ENCODE measurements at regions not wholly inside any gene's neighbourhood (a gene's known extent, or its start where the extent isn't known, plus 50 kb on each side); places are given as distances from the start of the nearest gene placed in this dataset.

GRCh38 chr10:22875581-22875980 is 52.3 kb upstream of the ARMC3 start:
- no peak overlapping the region for H2AFZ ChIP-seq (ENCODE audit: low read length)
- no peaks in the 10 kb centered on the region for H3K79me2 ChIP-seq (ENCODE audit: low read length)
- H3K4me2 ChIP-seq (ENCODE audit: low read depth, low read length, poor library complexity, severe bottlenecking) = no peak overlapping the region
- no peak overlapping the region for H3K4me3 ChIP-seq (ENCODE audit: low read length)
- H3K9me2 ChIP-seq (replicated peaks; ENCODE audit: insufficient read depth, low read length) = no peaks in the 10 kb centered on the region
- no peak overlapping the region for H3K9ac ChIP-seq (ENCODE audit: low read length)
- no peak overlapping the region for H3K27ac ChIP-seq (ENCODE audit: low read length)
- no peak for DNase-seq
- no peaks in the 10 kb centered on the region for H3K9me3 ChIP-seq (ENCODE audit: low read length)
- H3K4me1 ChIP-seq (ENCODE audit: low read length) = no peaks in the 10 kb centered on the region
- no peaks in the 10 kb centered on the region for H3K27me3 ChIP-seq (ENCODE audit: low read length)
- no peaks in the 10 kb centered on the region for H3K36me3 ChIP-seq (ENCODE audit: insufficient read depth, low read length)
- no peaks in the 10 kb centered on the region for H4K20me1 ChIP-seq (ENCODE audit: insufficient read depth, low read depth, low read length)

- Histone ChIP-seq H3K9me3 (ENCODE audit: low read length) (no peaks in the 10 kb centered on the region), H3K79me2 (ENCODE audit: low read length) (no peaks in the 10 kb centered on the region), H3K4me1 (ENCODE audit: low read length) (no peaks in the 10 kb centered on the region), H4K20me1 (ENCODE audit: insufficient read depth, low read depth, low read length) (no peaks in the 10 kb centered on the region), H3K27ac (ENCODE audit: low read length) (no peak overlapping the region), H2AFZ (ENCODE audit: low read length) (no peak overlapping the region), H3K36me3 (ENCODE audit: insufficient read depth, low read length) (no peaks in the 10 kb centered on the region), H3K9me2 (replicated peaks; ENCODE audit: insufficient read depth, low read length) (no peaks in the 10 kb centered on the region), H3K4me2 (ENCODE audit: low read depth, low read length, poor library complexity, severe bottlenecking) (no peak overlapping the region), H3K9ac (ENCODE audit: low read length) (no peak overlapping the region), H3K27me3 (ENCODE audit: low read length) (no peaks in the 10 kb centered on the region), H3K4me3 (ENCODE audit: low read length) (no peak overlapping the region)
- DNase-seq = no peak
Measured at GRCh38 chr10:22874189-22874854, 53.5 kb upstream of the ARMC3 start.

GRCh38 chr10:22856444-22857074 is 71.3 kb upstream of the ARMC3 start:
- Histone ChIP-seq H3K9me2 (replicated peaks; ENCODE audit: insufficient read depth, low read length) (no peaks in the 10 kb centered on the region), H4K20me1 (ENCODE audit: insufficient read depth, low read depth, low read length) (no peaks in the 10 kb centered on the region), H2AFZ (ENCODE audit: low read length) (no peak overlapping the region), H3K36me3 (ENCODE audit: insufficient read depth, low read length) (no peaks in the 10 kb centered on the region), H3K9me3 (ENCODE audit: low read length) (no peaks in the 10 kb centered on the region), H3K79me2 (ENCODE audit: low read length) (no peaks in the 10 kb centered on the region), H3K27me3 (ENCODE audit: low read length) (no peaks in the 10 kb centered on the region), H3K4me1 (ENCODE audit: low read length) (no peaks in the 10 kb centered on the region), H3K9ac (ENCODE audit: low read length) (no peak overlapping the region), H3K4me3 (ENCODE audit: low read length) (no peak overlapping the region), H3K27ac (ENCODE audit: low read length) (no peak overlapping the region), H3K4me2 (ENCODE audit: low read depth, low read length, poor library complexity, severe bottlenecking) (no peak overlapping the region)
- no peak for DNase-seq

GRCh38 chr10:22854935-22855421 is 72.9 kb upstream of the ARMC3 start:
- Histone ChIP-seq H3K9me3 (ENCODE audit: low read length) (no peaks in the 10 kb centered on the region), H3K36me3 (ENCODE audit: insufficient read depth, low read length) (no peaks in the 10 kb centered on the region), H3K4me1 (ENCODE audit: low read length) (no peaks in the 10 kb centered on the region), H4K20me1 (ENCODE audit: insufficient read depth, low read depth, low read length) (no peaks in the 10 kb centered on the region), H3K9me2 (replicated peaks; ENCODE audit: insufficient read depth, low read length) (no peaks in the 10 kb centered on the region), H3K4me2 (ENCODE audit: low read depth, low read length, poor library complexity, severe bottlenecking) (no peak overlapping the region), H3K27me3 (ENCODE audit: low read length) (no peaks in the 10 kb centered on the region), H3K27ac (ENCODE audit: low read length) (no peak overlapping the region), H3K79me2 (ENCODE audit: low read length) (no peaks in the 10 kb centered on the region), H3K4me3 (ENCODE audit: low read length) (no peak overlapping the region), H2AFZ (ENCODE audit: low read length) (no peak overlapping the region), H3K9ac (ENCODE audit: low read length) (no peak overlapping the region)
- DNase-seq = no peak

- no peak overlapping the region for H3K4me3 ChIP-seq (ENCODE audit: low read length)
- no peaks in the 10 kb centered on the region for H3K36me3 ChIP-seq (ENCODE audit: insufficient read depth, low read length)
- no peak overlapping the region for H3K4me2 ChIP-seq (ENCODE audit: low read depth, low read length, poor library complexity, severe bottlenecking)
- DNase-seq = no peak
- H3K9me2 ChIP-seq (replicated peaks; ENCODE audit: insufficient read depth, low read length) = no peaks in the 10 kb centered on the region
- no peak overlapping the region for H3K9ac ChIP-seq (ENCODE audit: low read length)
- H3K27ac ChIP-seq (ENCODE audit: low read length) = no peak overlapping the region
- H3K79me2 ChIP-seq (ENCODE audit: low read length) = no peaks in the 10 kb centered on the region
- no peaks in the 10 kb centered on the region for H3K27me3 ChIP-seq (ENCODE audit: low read length)
- H4K20me1 ChIP-seq (ENCODE audit: insufficient read depth, low read depth, low read length) = no peaks in the 10 kb centered on the region
- no peak overlapping the region for H2AFZ ChIP-seq (ENCODE audit: low read length)
- H3K9me3 ChIP-seq (ENCODE audit: low read length) = no peaks in the 10 kb centered on the region
- 0 out of 2 replicates have a peak, but pooled peaks cover 2% of the 10 kb centered on the region for H3K4me1 ChIP-seq (ENCODE audit: low read length)
Measured at GRCh38 chr10:22853906-22854447, 73.9 kb upstream of the ARMC3 start.

GRCh38 chr10:22852712-22853353 is 75.0 kb upstream of the ARMC3 start:
- Histone ChIP-seq H3K27ac (ENCODE audit: low read length) (no peak overlapping the region), H2AFZ (ENCODE audit: low read length) (no peak overlapping the region), H3K4me1 (ENCODE audit: low read length) (0 out of 2 replicates have a peak, but pooled peaks cover 2% of the 10 kb centered on the region), H3K27me3 (ENCODE audit: low read length) (no peaks in the 10 kb centered on the region), H3K9ac (ENCODE audit: low read length) (no peak overlapping the region), H4K20me1 (ENCODE audit: insufficient read depth, low read depth, low read length) (no peaks in the 10 kb centered on the region), H3K9me3 (ENCODE audit: low read length) (no peaks in the 10 kb centered on the region), H3K36me3 (ENCODE audit: insufficient read depth, low read length) (no peaks in the 10 kb centered on the region), H3K9me2 (replicated peaks; ENCODE audit: insufficient read depth, low read length) (no peaks in the 10 kb centered on the region), H3K79me2 (ENCODE audit: low read length) (no peaks in the 10 kb centered on the region), H3K4me3 (ENCODE audit: low read length) (no peak overlapping the region), H3K4me2 (ENCODE audit: low read depth, low read length, poor library complexity, severe bottlenecking) (no peak overlapping the region)
- DNase-seq = no peak

GRCh38 chr10:22851865-22852239 is 76.0 kb upstream of the ARMC3 start:
- H3K4me2 ChIP-seq (ENCODE audit: low read depth, low read length, poor library complexity, severe bottlenecking) = no peak overlapping the region
- H3K9me3 ChIP-seq (ENCODE audit: low read length) = no peaks in the 10 kb centered on the region
- H3K9ac ChIP-seq (ENCODE audit: low read length) = no peak overlapping the region
- no peak for DNase-seq
- no peaks in the 10 kb centered on the region for H4K20me1 ChIP-seq (ENCODE audit: insufficient read depth, low read depth, low read length)
- no peak overlapping the region for H3K4me3 ChIP-seq (ENCODE audit: low read length)
- no peaks in the 10 kb centered on the region for H3K9me2 ChIP-seq (replicated peaks; ENCODE audit: insufficient read depth, low read length)
- H3K4me1 ChIP-seq (ENCODE audit: low read length) = 0 out of 2 replicates have a peak, but pooled peaks cover 2% of the 10 kb centered on the region
- H3K79me2 ChIP-seq (ENCODE audit: low read length) = no peaks in the 10 kb centered on the region
- H3K27ac ChIP-seq (ENCODE audit: low read length) = no peak overlapping the region
- H2AFZ ChIP-seq (ENCODE audit: low read length) = no peak overlapping the region
- no peaks in the 10 kb centered on the region for H3K27me3 ChIP-seq (ENCODE audit: low read length)
- H3K36me3 ChIP-seq (ENCODE audit: insufficient read depth, low read length) = no peaks in the 10 kb centered on the region

GRCh38 chr10:22850541-22850940 is 77.3 kb upstream of the ARMC3 start:
- H3K4me2 ChIP-seq (ENCODE audit: low read depth, low read length, poor library complexity, severe bottlenecking) = no peak overlapping the region
- no peaks in the 10 kb centered on the region for H3K79me2 ChIP-seq (ENCODE audit: low read length)
- H3K36me3 ChIP-seq (ENCODE audit: insufficient read depth, low read length) = no peaks in the 10 kb centered on the region
- H3K4me3 ChIP-seq (ENCODE audit: low read length) = no peak overlapping the region
- no peaks in the 10 kb centered on the region for H3K27me3 ChIP-seq (ENCODE audit: low read length)
- H3K4me1 ChIP-seq (ENCODE audit: low read length) = 0 out of 2 replicates have a peak, but pooled peaks cover 2% of the 10 kb centered on the region
- H3K9ac ChIP-seq (ENCODE audit: low read length) = no peak overlapping the region
- no peaks in the 10 kb centered on the region for H3K9me3 ChIP-seq (ENCODE audit: low read length)
- no peaks in the 10 kb centered on the region for H4K20me1 ChIP-seq (ENCODE audit: insufficient read depth, low read depth, low read length)
- H3K9me2 ChIP-seq (replicated peaks; ENCODE audit: insufficient read depth, low read length) = no peaks in the 10 kb centered on the region
- no peak for DNase-seq
- H3K27ac ChIP-seq (ENCODE audit: low read length) = no peak overlapping the region
- H2AFZ ChIP-seq (ENCODE audit: low read length) = no peak overlapping the region
